Esophagus squamous epithelium (tissue), 4 donors: ENCODE measurements at regions not wholly inside any gene's neighbourhood (a gene's known extent, or its start where the extent isn't known, plus 50 kb on each side); places are given as distances from the start of the nearest gene placed in this dataset.

Experiments
- POLR2A ChIP-seq, 4 donors: fragments of 450-650 bp; IDR thresholded peaks; one replicate each; pipeline ENCODE4 v1.6.1; 2017; ENCODE audit warnings: antibody characterized with exemption in 4 of 4, mild to moderate bottlenecking in 4 of 4, moderate library complexity in 3 of 4
- TF ChIP-seq, protein P1 (sequence below), 6 experiments: fragments of 450-650 bp in 4 of 6; fragments of 200-600 bp in 2 of 6; sonication (generic) in 2 of 6; IDR thresholded peaks; one replicate each; pipeline ENCODE4 v1.5.1; 2016 to 2019; ENCODE audit warnings: antibody characterized with exemption in 6 of 6, mild to moderate bottlenecking in 4 of 6, moderate library complexity in 4 of 6

DNA sequence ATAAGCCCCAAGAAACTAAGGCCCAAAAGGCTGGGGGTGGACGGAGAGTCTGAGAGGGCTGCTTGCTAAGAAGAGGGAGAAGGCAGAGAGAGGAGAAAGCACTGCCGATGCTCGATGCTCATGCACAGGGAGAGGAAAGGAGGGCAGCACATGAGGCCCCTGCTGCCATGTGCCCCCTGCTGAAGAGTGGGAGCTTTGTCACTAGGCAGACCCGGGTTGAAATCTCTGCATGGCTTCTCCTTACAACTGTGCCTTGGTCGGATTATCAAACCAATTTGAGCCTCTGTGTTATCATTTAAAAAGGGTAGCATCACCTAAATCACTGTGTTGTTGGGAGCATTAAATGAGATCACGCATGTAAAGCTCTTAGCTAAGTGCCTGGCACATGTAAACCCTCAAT lies 330.5 kb downstream of the NXPE2 start:
- TF ChIP-seq, protein P1, sequence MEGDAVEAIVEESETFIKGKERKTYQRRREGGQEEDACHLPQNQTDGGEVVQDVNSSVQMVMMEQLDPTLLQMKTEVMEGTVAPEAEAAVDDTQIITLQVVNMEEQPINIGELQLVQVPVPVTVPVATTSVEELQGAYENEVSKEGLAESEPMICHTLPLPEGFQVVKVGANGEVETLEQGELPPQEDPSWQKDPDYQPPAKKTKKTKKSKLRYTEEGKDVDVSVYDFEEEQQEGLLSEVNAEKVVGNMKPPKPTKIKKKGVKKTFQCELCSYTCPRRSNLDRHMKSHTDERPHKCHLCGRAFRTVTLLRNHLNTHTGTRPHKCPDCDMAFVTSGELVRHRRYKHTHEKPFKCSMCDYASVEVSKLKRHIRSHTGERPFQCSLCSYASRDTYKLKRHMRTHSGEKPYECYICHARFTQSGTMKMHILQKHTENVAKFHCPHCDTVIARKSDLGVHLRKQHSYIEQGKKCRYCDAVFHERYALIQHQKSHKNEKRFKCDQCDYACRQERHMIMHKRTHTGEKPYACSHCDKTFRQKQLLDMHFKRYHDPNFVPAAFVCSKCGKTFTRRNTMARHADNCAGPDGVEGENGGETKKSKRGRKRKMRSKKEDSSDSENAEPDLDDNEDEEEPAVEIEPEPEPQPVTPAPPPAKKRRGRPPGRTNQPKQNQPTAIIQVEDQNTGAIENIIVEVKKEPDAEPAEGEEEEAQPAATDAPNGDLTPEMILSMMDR (IDR thresholded peaks at IDR 0.05) = no peak
- no peak for TF ChIP-seq POLR2A (IDR thresholded peaks at IDR 0.05)
